Heart left ventricle (tissue), 13 donors: ENCODE measurements at regions not wholly inside any gene's neighbourhood (a gene's known extent, or its start where the extent isn't known, plus 50 kb on each side); places are given as distances from the start of the nearest gene placed in this dataset.

Experiments used
- CTCF ChIP-seq, 12 donors: fragments of 200-600 bp; sonication (generic) in 4 of 12; IDR thresholded peaks; one replicate each; pipeline versions ENCODE4 v1.5.0 to v1.8.0; 2018 to 2022; ENCODE audit warnings: antibody characterized with exemption in 12 of 12, mild to moderate bottlenecking in 5 of 12
- POLR2A ChIP-seq, 2 donors: fragments of 450-650 bp; IDR thresholded peaks; one replicate each; pipeline ENCODE4 v1.6.1; 2017; ENCODE audit warnings: antibody characterized with exemption in 2 of 2, mild to moderate bottlenecking in 2 of 2, moderate library complexity in 2 of 2
- donor health status: ischemic (EF 13 %, LVEDD 7.1; RV severe dilation, severe dysfunction).
- donor health status: DM: no; HTN: yes; CAD: no.
- donor health status: DM: no; HTN: no; CAD: no.
- donor health status: ischemic (EF 25% LVEDD 6.9; RV normal size, moderate dysfunction).
- donor health status: ischemic (EF 25% LVEDD 5.7; RV mildly dilated, moderate dysfunction).
- donor health status: ischemic (EF 35%, LVEDD 5.7; RV mildly dilated, moderate dysfunction).
- donor health status: nonischemic (EF 11% LVEDD 7.7; RV severe dilation, severe dysfunction).
- donor health status: DM: yes; HTN: yes; CAD: no.
- donor health status: PGD.
- donor health status: ischemic (EF 29% LVEDD 5.4; RV normal size, mild dysfunction).
- donor health status: nonischemic (EF 23%, LVEDD 6.1; RV moderate dilation, normal function).

GRCh38 chr10:105387971-105388370, 746.9 kb downstream of the SORCS3 start:
- TF ChIP-seq CTCF (IDR thresholded peaks at IDR 0.05) = no peak
- TF ChIP-seq POLR2A (IDR thresholded peaks at IDR 0.05) = no peak
